HepG2 (cell line): ENCODE measurements at regions not wholly inside any gene's neighbourhood (a gene's known extent, or its start where the extent isn't known, plus 50 kb on each side); places are given as distances from the start of the nearest gene placed in this dataset.

ENCODE experiments used
- ATAC-seq: fragments of 200-7000 bp; cut with Tn5 transposase; 3 replicates; pipeline ENCODE4 v1.9.1; 2020; ENCODE audit warnings: mild to moderate bottlenecking, moderate library complexity
- BruUV-seq: library from RNA; stranded (reverse); fragments of 400-500 nt; replicated peaks from 2 replicates; lab custom pipeline; 2021; lab: Mats Ljungman, UMichigan
- CTCF ChIA-PET: fragments of 300-600 bp; formaldehyde crosslinking; extraction: SDS; loops from one replicate; lab custom pipeline; 2021; ENCODE audit warnings: low total read pairs, inconsistent platforms, low intra/inter-chr PET ratio; lab: Yijun Ruan, JAX
- POLR2A ChIA-PET: fragments of 350-600 bp; sonication (Branson Sonifier 250); formaldehyde crosslinking; loops from one replicate; lab custom pipeline; 2020; ENCODE audit warnings: antibody characterized with exemption, inconsistent platforms; lab: Yijun Ruan, JAX
- DNase-seq: peaks from one replicate; pipeline ENCODE4 v3.0.0-alpha.2; 2015; ENCODE audit warnings: low spot score
- FAIRE-seq: peaks from 3 replicates; lab custom pipeline; 2011; peaks lifted over from hg19 to GRCh38; lab: Jason Lieb, UNC
- H2AFZ ChIP-seq: one replicate; pipeline ENCODE4 v1.6.1; 2011; ENCODE audit warnings: low read length, inconsistent platforms
- H3K27ac ChIP-seq: fragments of 300-600 bp; 3 replicates; pipeline ENCODE4 v1.8.0; 2011; ENCODE audit warnings: mixed run types, mild to moderate bottlenecking, mixed read lengths, low read length, inconsistent platforms; ENCODE audit not compliant: insufficient read depth; ENCODE audit errors: extremely low read length
- H3K27me3 ChIP-seq, 2 experiments: fragments of 200-600 bp in 1 of 2; 2 replicates in 1 of 2; 3 replicates in 1 of 2; pipeline versions ENCODE4 v1.6.0 to v1.8.0; 2011; ENCODE audit warnings: low read length in 2 of 2, mild to moderate bottlenecking in 2 of 2, moderate library complexity in 2 of 2, inconsistent platforms in 1 of 2; ENCODE audit not compliant: insufficient read depth in 2 of 2, control insufficient read depth in 1 of 2
- H3K36me3 ChIP-seq, 2 experiments: fragments of 200-600 bp in 1 of 2; replicated peaks in 1 of 2; 2 replicates in 1 of 2; 3 replicates in 1 of 2; pipeline versions ENCODE4 v1.5.1 to v1.8.0; 2011; ENCODE audit warnings: low read length in 2 of 2, inconsistent platforms in 1 of 2; ENCODE audit not compliant: insufficient read depth in 2 of 2, control insufficient read depth in 1 of 2
- H3K4me1 ChIP-seq: 2 replicates; pipeline ENCODE4 v1.5.1; 2012; ENCODE audit warnings: low read length, inconsistent platforms; ENCODE audit not compliant: insufficient read depth
- H3K4me2 ChIP-seq: 2 replicates; pipeline ENCODE4 v1.6.0; 2011; ENCODE audit warnings: low read depth, low read length, inconsistent platforms
- H3K4me3 ChIP-seq, 3 experiments: fragments of 200-600 bp in 1 of 3; sonication (generic), shearing (Covaris generic) in 1 of 3; replicated peaks in 1 of 3; 2 replicates each; pipeline ENCODE4 v1.5.1; 2011 to 2016; ENCODE audit warnings: low read length in 3 of 3, inconsistent platforms in 2 of 3, low read depth in 2 of 3, mild to moderate bottlenecking in 2 of 3, control low read depth in 1 of 3, mixed read lengths in 1 of 3; ENCODE audit not compliant: insufficient read depth in 1 of 3
- H3K79me2 ChIP-seq: one replicate; pipeline ENCODE4 v1.6.1; 2011; ENCODE audit warnings: low read length, inconsistent platforms; ENCODE audit not compliant: insufficient read depth
- H3K9ac ChIP-seq: 2 replicates; pipeline ENCODE4 v1.6.0; 2011; ENCODE audit warnings: mild to moderate bottlenecking, low read depth, low read length, inconsistent platforms; ENCODE audit not compliant: insufficient read depth
- H3K9me3 ChIP-seq: 2 replicates; pipeline ENCODE4 v1.5.1; 2012; ENCODE audit warnings: mild to moderate bottlenecking, low read length
- H4K20me1 ChIP-seq: 2 replicates; pipeline ENCODE4 v1.6.0; 2011; ENCODE audit warnings: inconsistent platforms, mild to moderate bottlenecking, low read length, moderate library complexity; ENCODE audit not compliant: insufficient read depth
- BCL6 ChIP-seq: IDR thresholded peaks from 2 replicates; pipeline ENCODE4 v1.6.1; 2016; ENCODE audit warnings: missing genetic modification reagents, missing compliant biosample characterization
- BCLAF1 ChIP-seq: fragments of 450-650 bp; IDR thresholded peaks from 2 replicates; pipeline ENCODE4 v1.6.1; 2017; ENCODE audit warnings: mild to moderate bottlenecking
- DMTF1 ChIP-seq: sonication (generic); formaldehyde crosslinking; IDR thresholded peaks from 2 replicates; pipeline ENCODE4 v1.4.0; 2020; ENCODE audit warnings: mild to moderate bottlenecking, missing genetic modification reagents
- HMG20A ChIP-seq: IDR thresholded peaks from 2 replicates; pipeline ENCODE4 v1.6.1; 2016; ENCODE audit warnings: borderline replicate concordance
- HOXA3 ChIP-seq: sonication (generic); formaldehyde crosslinking; IDR thresholded peaks from 2 replicates; pipeline ENCODE4 v1.5.0; 2020; ENCODE audit warnings: missing genetic modification reagents
- MLLT10 ChIP-seq: sonication (generic); formaldehyde crosslinking; IDR thresholded peaks from 2 replicates; pipeline ENCODE4 v1.4.0; 2020; ENCODE audit warnings: missing genetic modification reagents
- PRDM15 ChIP-seq: sonication (generic); formaldehyde crosslinking; IDR thresholded peaks from 2 replicates; pipeline ENCODE4 v1.4.0; 2020; ENCODE audit warnings: missing genetic modification reagents
- ZNF609 ChIP-seq: sonication (generic); formaldehyde crosslinking; IDR thresholded peaks from 2 replicates; pipeline ENCODE4 v1.4.0; 2020; ENCODE audit warnings: mild to moderate bottlenecking, missing genetic modification reagents, borderline replicate concordance
- WGBS: methylation state at CpG from one replicate; pipeline ENCODE4 v1.1.6; 2017; ENCODE audit warnings: low lambda C conversion rate; 5-methylcytosine and 5-hydroxymethylcytosine counted together
- in situ Hi-C: cut with HindIII; loops from 2 replicates; pipeline ENCODE4 v1.10.0; 2017; ENCODE audit warnings: low pct_unique_long_range_greater_than_20kb; ENCODE audit not compliant: extremely low pct_ligation_motif_present
- intact Hi-C: fragments of 100-400 bp; cut with micrococcal nuclease; formaldehyde crosslinking; loops from one replicate; pipeline ENCODE4 v1.10.0; 2022; ENCODE audit not compliant: unreplicated experiment

- FAIRE-seq (no peak), DNase-seq (no peak), ATAC-seq (peak; percentile 57)
- no peak overlapping the region for H2AFZ ChIP-seq
- H3K4me3 ChIP-seq, result no peak overlapping the region
- H3K4me2 ChIP-seq, result no peak overlapping the region
- in situ Hi-C loops (no loop called here), intact Hi-C loops (no loop called here)
- H3K4me1 ChIP-seq, result peaks cover 9% of the 10 kb centered on the region; the same call in 1 of the 2 replicates
- ChIA-PET POLR2A (no interaction called here), CTCF (no interaction called here)
- peaks cover 16% of the 10 kb centered on the region for H3K9me3 ChIP-seq
- no peaks in the 10 kb centered on the region for H3K36me3 ChIP-seq
- no peak overlapping the region for H3K9ac ChIP-seq
- H3K27ac ChIP-seq, result no peak overlapping the region
- no peaks in the 10 kb centered on the region for H3K79me2 ChIP-seq
- peaks cover 2 to 13% of the 10 kb centered on the region in 2 experiments for H3K27me3 ChIP-seq
- no TSS peak for BruUV-seq
- 0% methylated on average over 1 of the region's 1 CpG for WGBS
- no peaks in the 10 kb centered on the region for H4K20me1 ChIP-seq
- TF ChIP-seq PRDM15 (CRISPR knock-in tag), result no peak
- TF ChIP-seq MLLT10 (CRISPR knock-in tag), result no peak
- no peak for TF ChIP-seq HOXA3 (CRISPR knock-in tag)
- TF ChIP-seq BCLAF1, result no peak
- no peak for TF ChIP-seq HMG20A (CRISPR knock-in tag)
- TF ChIP-seq ZNF609 (CRISPR knock-in tag), result no peak
- TF ChIP-seq DMTF1 (CRISPR knock-in tag), result no peak
- no peak for TF ChIP-seq BCL6 (CRISPR knock-in tag)
Measured at GRCh38 chr11:76270389-76270788, 64.1 kb upstream of the WNT11 start.
